Erythroblast (primary cell): ENCODE measurements at regions not wholly inside any gene's neighbourhood (a gene's known extent, or its start where the extent isn't known, plus 50 kb on each side); places are given as distances from the start of the nearest gene placed in this dataset.
A peak's percentile ranks its signal among the peaks of the same experiment; 100 is the strongest.

Source experiments
- DNase-seq, 2 experiments: peaks; one replicate each; lab custom pipeline; 2025; lab: John Stamatoyannopoulos, UW
- GATA1 ChIP-seq: IDR thresholded peaks from 2 replicates; pipeline ENCODE4 v1.6.1; 2011; ENCODE audit warnings: low read depth, mild to moderate bottlenecking, control low read depth, low read length, moderate library complexity
- POLR2A ChIP-seq: IDR thresholded peaks from 2 replicates; pipeline ENCODE4 v1.6.1; 2011; ENCODE audit warnings: mild to moderate bottlenecking, low read length

- TF ChIP-seq GATA1, result no peak
- no peak for TF ChIP-seq POLR2A
- no peak for DNase-seq
Observed at GRCh38 chr7:36083626-36084380, 69.3 kb upstream of the EEPD1 start.

DNA sequence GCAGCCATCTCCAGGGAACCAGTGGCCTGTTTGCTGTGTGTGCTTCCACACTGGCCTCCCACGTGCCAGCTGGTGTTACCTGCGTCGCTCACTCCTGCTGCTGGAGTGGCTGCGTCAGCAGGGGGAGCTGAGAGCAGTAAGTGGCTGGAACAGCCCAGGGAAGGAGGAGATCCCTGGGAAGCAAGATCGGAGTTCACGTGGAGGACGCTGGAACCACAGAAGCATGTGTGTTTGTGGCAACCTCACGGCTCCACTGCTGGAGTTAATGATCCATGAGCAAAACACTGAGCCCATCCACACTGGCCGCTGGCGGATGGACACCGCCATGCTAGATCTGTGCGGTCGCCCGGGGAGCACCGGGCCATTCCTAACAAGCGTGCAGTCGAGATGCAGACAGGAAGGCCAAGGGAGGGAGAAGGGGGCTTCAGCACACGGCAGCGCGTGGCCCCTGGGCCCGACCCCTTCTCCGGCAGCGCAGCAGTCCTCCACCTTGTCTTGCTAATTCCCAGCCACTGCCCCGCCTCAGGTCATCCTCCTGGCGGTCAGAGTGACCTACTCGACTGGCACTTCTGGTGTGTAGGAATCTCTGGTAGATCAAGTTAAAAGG lies 68.5 kb upstream of the EEPD1 start:
- TF ChIP-seq GATA1, result no peak
- no peak for TF ChIP-seq POLR2A
- DNase-seq, result no peak

DNA sequence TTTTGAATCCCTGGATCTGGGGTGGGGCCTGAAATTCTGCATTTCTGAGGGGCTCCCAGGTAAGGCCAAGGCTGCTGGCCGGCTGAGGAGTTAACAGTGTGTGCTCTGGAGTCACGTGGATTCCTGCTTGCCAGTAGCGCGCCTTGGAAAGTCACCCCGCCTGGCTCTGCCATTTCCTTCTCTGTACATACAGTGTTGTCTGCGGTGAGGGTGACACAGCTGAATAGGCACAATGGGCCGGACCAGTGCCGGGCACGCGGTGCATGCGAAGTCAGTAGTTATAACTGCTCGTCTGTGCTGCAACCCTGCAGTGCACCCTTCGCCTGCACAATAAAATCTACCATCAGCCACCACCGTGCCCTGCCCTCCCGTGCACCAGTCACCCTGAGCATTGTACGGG lies 68.0 kb upstream of the EEPD1 start:
- TF ChIP-seq POLR2A (no peak), GATA1 (no peak)
- DNase-seq, result no peak

- TF ChIP-seq GATA1, result no peak
- TF ChIP-seq POLR2A, result no peak
- DNase-seq, result no peak
Observed at GRCh38 chr7:36086571-36086970, 66.5 kb upstream of the EEPD1 start.

DNA sequence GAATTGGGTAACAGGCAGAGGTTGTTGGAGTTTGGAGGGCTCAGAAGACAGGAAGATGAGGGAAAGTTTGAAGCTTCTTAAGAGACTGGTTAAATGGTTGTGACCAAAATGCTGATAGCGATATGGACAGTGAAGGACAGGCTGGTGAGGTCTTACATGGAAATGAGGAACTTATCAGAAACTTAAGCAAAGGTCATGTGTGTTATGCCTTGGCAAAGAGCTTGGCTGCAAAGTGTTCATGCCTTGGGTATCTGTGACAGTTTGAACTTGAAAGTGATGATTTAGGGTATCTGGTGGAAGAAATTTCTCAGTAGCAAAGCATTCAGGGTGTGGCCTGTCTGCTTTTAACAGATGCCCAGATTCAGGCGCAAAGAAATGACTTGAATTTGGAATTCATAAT lies 64.5 kb upstream of the EEPD1 start:
- TF ChIP-seq POLR2A, result no peak
- no peak for TF ChIP-seq GATA1
- no peak for DNase-seq

GRCh38 chr7:36088966-36089365 lies 64.1 kb upstream of the EEPD1 start:
- no peak for DNase-seq
- TF ChIP-seq GATA1 (no peak), POLR2A (no peak)

GRCh38 chr7:36090976-36091873 lies 61.8 kb upstream of the EEPD1 start:
- TF ChIP-seq GATA1 (no peak), POLR2A (no peak)
- DNase-seq, result no peak

GRCh38 chr7:36091874-36092176 lies 61.2 kb upstream of the EEPD1 start:
- TF ChIP-seq GATA1 (no peak), POLR2A (no peak)
- no peak for DNase-seq

DNA sequence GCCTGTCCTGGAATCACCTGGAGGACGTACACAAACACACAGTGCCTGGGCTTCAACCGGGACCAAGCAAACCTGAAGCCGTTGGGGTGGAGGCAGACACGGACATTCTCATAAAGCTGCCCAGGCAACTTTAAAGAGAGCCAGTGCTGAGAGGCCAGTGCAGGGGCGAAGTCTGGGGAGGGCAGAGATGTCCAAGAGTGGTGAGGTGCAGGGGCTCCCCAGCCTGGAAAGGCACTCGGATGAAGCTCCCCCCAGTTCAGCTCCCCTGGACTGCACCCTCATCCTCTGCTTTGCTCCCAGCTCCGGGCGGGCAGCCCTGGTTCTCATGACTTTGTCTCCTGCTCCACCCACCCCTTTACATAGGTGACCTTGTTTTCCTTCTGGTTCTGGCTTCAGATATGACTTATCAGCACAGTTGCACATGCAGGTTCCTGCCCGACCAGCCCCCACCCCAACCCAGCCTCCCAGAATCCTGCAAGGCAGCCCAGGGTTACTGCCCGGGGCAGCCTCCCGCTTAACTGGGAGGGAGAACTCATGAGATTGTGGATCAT lies 60.8 kb upstream of the EEPD1 start:
- peak; percentile 36 to 65 for DNase-seq
- TF ChIP-seq GATA1, result no peak
- no peak for TF ChIP-seq POLR2A

- no peak for TF ChIP-seq GATA1
- TF ChIP-seq POLR2A, result no peak
Observed at GRCh38 chr7:36096460-36097095, 56.5 kb upstream of the EEPD1 start.

GRCh38 chr7:36098096-36098495 lies 55.0 kb upstream of the EEPD1 start:
- no peak for TF ChIP-seq POLR2A
- no peak for TF ChIP-seq GATA1
- DNase-seq, result no peak

More at GRCh38 chr7:36096460-36097095, 56.5 kb upstream of the EEPD1 start:
- no peak for DNase-seq

DNA sequence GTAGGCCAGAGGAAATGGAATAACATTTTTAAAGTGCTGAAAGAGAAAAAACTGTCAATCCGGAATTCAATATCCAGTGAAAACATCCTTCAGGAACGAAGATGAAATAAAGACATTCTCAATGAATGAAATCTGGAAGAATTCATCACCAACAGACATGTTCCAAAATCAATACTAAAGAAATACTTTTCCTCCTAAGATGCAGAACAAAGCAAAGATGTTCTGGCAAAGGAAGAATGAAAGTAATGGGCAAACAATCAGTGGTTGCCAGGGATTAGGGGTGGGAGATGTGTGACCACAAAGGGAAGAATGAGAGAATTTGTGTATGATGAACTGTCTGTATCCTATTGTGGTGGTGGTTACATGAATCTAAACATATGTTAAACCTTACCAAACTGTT lies 52.8 kb upstream of the EEPD1 start:
- DNase-seq, result no peak
- TF ChIP-seq GATA1 (no peak), POLR2A (no peak)

- no peak for TF ChIP-seq GATA1
- no peak for TF ChIP-seq POLR2A
- no peak for DNase-seq
Observed at GRCh38 chr7:36100634-36101033, 52.4 kb upstream of the EEPD1 start.
